HFFc6 (cell line): ENCODE measurements at regions not wholly inside any gene's neighbourhood (a gene's known extent, or its start where the extent isn't known, plus 50 kb on each side); places are given as distances from the start of the nearest gene placed in this dataset.
A peak's percentile ranks its signal among the peaks of the same experiment; 100 is the strongest.

Experiments
- DNase-seq: peaks from one replicate; pipeline ENCODE4 v3.0.0-alpha.2; 2018
- H3K27ac Mint-ChIP-seq: 2 replicates; pipeline ENCODE4 v1.8.0; 2020; ENCODE audit warnings: mild to moderate bottlenecking, mixed read lengths
- H3K27me3 Mint-ChIP-seq: 2 replicates; pipeline ENCODE4 v1.8.0; 2021; ENCODE audit warnings: mild to moderate bottlenecking, moderate library complexity, mixed read lengths; ENCODE audit not compliant: insufficient read depth
- H3K36me3 Mint-ChIP-seq: 2 replicates; pipeline ENCODE4 v1.8.0; 2021; ENCODE audit warnings: low read depth, mixed read lengths
- H3K4me1 Mint-ChIP-seq: 2 replicates; pipeline ENCODE4 v1.8.0; 2020; ENCODE audit warnings: low read depth, mixed read lengths
- H3K4me3 Mint-ChIP-seq: 2 replicates; pipeline ENCODE4 v1.8.0; 2020; ENCODE audit warnings: mild to moderate bottlenecking, moderate library complexity, mixed read lengths
- H3K9me3 Mint-ChIP-seq: 2 replicates; pipeline ENCODE4 v1.8.0; 2020; ENCODE audit warnings: mild to moderate bottlenecking, mixed read lengths
- TF ChIP-seq, protein P1 (sequence below): fragments of 200-600 bp; sonication (generic); IDR thresholded peaks from 2 replicates; pipeline ENCODE4 v1.5.0; 2021; ENCODE audit warnings: antibody characterized with exemption, mild to moderate bottlenecking

DNA sequence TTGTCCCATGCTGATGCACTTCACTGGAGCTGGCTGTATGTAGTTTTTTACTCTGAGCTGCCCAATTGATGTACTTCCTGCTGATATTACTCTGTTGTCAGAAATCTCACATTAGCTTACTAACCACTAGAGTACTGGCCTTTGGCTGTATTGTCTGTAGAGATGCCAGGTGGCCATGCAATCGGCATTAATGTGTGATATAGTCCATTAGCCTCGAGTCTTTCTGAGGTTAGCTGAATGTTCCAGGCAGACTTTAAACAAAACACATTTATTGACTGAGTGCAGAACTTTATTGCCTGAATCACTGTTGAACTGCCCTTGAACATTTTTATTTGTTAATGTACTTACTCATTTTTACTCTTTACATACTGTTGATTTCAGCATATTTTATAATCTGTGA, 335.2 kb downstream of the PCDH10 start:
- H3K9me3 Mint-ChIP-seq, result no peaks in the 10 kb centered on the region; the same call in 1 of the 2 replicates
- H3K27ac Mint-ChIP-seq, result no peak overlapping the region
- TF ChIP-seq, protein P1, sequence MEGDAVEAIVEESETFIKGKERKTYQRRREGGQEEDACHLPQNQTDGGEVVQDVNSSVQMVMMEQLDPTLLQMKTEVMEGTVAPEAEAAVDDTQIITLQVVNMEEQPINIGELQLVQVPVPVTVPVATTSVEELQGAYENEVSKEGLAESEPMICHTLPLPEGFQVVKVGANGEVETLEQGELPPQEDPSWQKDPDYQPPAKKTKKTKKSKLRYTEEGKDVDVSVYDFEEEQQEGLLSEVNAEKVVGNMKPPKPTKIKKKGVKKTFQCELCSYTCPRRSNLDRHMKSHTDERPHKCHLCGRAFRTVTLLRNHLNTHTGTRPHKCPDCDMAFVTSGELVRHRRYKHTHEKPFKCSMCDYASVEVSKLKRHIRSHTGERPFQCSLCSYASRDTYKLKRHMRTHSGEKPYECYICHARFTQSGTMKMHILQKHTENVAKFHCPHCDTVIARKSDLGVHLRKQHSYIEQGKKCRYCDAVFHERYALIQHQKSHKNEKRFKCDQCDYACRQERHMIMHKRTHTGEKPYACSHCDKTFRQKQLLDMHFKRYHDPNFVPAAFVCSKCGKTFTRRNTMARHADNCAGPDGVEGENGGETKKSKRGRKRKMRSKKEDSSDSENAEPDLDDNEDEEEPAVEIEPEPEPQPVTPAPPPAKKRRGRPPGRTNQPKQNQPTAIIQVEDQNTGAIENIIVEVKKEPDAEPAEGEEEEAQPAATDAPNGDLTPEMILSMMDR, result no peak
- no peaks in the 10 kb centered on the region for H3K36me3 Mint-ChIP-seq
- no peaks in the 10 kb centered on the region for H3K27me3 Mint-ChIP-seq
- H3K4me3 Mint-ChIP-seq, result no peak overlapping the region
- peaks cover 4% of the 10 kb centered on the region; the same call in 1 of the 2 replicates for H3K4me1 Mint-ChIP-seq
- DNase-seq, result no peak

DNA sequence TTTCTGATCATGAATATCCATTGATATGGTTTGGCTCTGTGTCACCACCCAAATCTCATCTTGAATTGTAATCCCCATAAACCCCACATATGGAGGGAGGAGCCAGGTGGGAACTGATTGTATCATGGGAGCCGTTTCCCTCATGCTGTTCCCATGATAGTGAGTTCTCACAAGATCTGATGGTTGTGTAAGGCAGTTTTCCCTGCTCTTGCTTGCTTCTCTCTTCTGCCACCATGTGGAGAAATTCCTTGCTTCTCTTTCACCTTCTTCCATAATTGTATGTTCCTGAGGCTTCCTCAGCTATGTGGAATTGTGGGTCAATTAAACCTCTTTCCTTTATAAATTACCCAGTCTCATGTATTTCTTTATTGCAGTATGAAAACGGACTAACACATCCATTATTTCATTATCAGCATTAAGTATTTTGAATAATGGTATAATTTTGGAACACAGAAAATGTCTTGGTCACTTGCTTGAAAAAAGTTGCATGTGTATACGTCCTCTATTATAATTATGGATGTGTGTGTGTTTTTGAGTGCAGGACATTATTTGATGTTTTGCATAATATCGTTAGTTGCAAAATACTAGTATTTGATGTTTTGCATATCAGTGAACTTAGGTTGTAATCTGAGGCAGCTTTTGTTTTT, 334.6 kb downstream of the PCDH10 start:
- peak; percentile 58 for DNase-seq
- Mint-ChIP-seq H3K4me3 (no peak overlapping the region), H3K27ac (no peak overlapping the region; the same call in 1 of the 2 replicates), H3K27me3 (no peaks in the 10 kb centered on the region), H3K36me3 (no peaks in the 10 kb centered on the region), H3K9me3 (no peaks in the 10 kb centered on the region; the same call in 1 of the 2 replicates), H3K4me1 (peaks cover 4% of the 10 kb centered on the region; the same call in 1 of the 2 replicates)
- TF ChIP-seq, protein P1, result peak; percentile 76

DNA sequence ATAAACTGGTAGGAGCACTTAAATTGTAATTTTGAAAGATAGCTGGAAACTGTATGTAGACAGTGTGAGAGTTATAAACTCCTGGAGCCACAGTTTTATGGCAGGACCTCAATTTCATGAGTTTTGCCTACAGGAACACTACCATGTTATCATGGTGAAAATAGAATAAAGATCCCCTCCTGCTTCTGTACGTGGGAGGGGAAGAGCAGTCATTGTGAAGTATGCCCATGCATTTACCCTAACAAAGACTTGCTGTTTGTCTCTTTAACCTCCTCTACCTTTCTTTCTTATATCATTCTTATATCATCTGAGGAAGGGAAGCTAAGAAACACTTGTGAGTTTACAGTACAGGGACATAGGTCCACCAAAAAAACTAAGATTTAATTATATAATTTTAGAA, 327.0 kb downstream of the PCDH10 start:
- Mint-ChIP-seq H3K27me3 (no peaks in the 10 kb centered on the region), H3K36me3 (no peaks in the 10 kb centered on the region), H3K9me3 (no peaks in the 10 kb centered on the region; the same call in 1 of the 2 replicates), H3K4me1 (no peaks in the 10 kb centered on the region), H3K4me3 (no peak overlapping the region), H3K27ac (no peak overlapping the region)
- TF ChIP-seq, protein P1, result no peak
- no peak for DNase-seq

DNA sequence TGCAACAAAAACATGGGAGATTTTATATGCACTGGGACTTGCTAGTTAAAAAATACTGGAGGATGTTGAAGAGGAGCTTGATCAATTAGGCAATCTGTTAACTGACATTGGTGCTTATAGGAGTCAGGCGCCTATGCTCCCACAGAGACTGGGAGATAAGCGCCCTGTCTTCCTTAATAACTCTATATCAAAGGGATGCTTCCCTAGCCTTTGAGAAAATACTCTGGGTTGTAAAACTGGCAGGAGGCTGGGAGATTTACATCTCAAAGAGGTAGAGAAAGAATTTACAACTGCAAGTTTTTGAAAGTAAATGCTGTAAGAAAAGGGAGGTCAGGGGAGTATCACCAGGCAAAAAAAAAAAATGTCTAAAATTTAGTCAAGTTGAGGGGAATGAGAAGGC, 325.4 kb downstream of the PCDH10 start:
- H3K4me3 Mint-ChIP-seq, result no peak overlapping the region
- H3K27me3 Mint-ChIP-seq, result no peaks in the 10 kb centered on the region
- H3K4me1 Mint-ChIP-seq, result no peaks in the 10 kb centered on the region
- H3K36me3 Mint-ChIP-seq, result no peaks in the 10 kb centered on the region
- no peaks in the 10 kb centered on the region; the same call in 1 of the 2 replicates for H3K9me3 Mint-ChIP-seq
- no peak for DNase-seq
- H3K27ac Mint-ChIP-seq, result no peak overlapping the region
- TF ChIP-seq, protein P1, result no peak

DNA sequence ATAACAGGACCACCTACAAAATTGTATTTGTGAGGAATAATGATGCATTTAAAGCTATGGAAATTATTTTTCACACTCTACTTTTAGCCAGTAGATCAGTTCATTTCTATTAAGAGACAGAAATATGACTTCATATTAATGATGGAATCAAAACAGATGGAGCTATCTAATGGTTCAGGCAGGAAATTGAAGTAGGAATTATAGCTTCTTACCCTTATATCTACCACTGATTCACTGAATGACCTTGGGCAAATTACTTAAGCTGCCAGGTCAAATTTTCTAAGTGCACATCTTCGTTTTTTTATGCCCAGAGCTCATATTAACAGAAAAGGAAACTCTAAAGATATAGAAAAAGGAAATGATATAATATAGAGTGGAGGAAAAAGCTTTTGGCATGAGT, 323.1 kb downstream of the PCDH10 start:
- no peak overlapping the region for H3K4me3 Mint-ChIP-seq
- no peaks in the 10 kb centered on the region for H3K27me3 Mint-ChIP-seq
- DNase-seq, result no peak
- no peak overlapping the region for H3K27ac Mint-ChIP-seq
- no peaks in the 10 kb centered on the region for H3K4me1 Mint-ChIP-seq
- no peaks in the 10 kb centered on the region for H3K36me3 Mint-ChIP-seq
- H3K9me3 Mint-ChIP-seq, result no peaks in the 10 kb centered on the region; the same call in 1 of the 2 replicates
- TF ChIP-seq, protein P1, result no peak
